NCI-H526 treated with DMSO at 0.1 percent for 48 hours (cell line): ENCODE measurements at regions not wholly inside any gene's neighbourhood (a gene's known extent, or its start where the extent isn't known, plus 50 kb on each side); places are given as distances from the start of the nearest gene placed in this dataset.

ENCODE experiments used
- DNase-seq: peaks from one replicate; lab custom pipeline; 2025; lab: John Stamatoyannopoulos, UW

- DNase-seq, result no peak
Observed at GRCh38 chr1:57799490-57800115, 375.7 kb upstream of the DAB1 start.

GRCh38 chr1:57798543-57798942 lies 374.7 kb upstream of the DAB1 start:
- DNase-seq, result no peak

GRCh38 chr1:57797084-57797483 lies 373.2 kb upstream of the DAB1 start:
- no peak for DNase-seq

- no peak for DNase-seq
Observed at GRCh38 chr1:57796616-57797015, 372.8 kb upstream of the DAB1 start.

GRCh38 chr1:57795886-57796285 lies 372.0 kb upstream of the DAB1 start:
- DNase-seq, result no peak

GRCh38 chr1:57794078-57794477 lies 370.2 kb upstream of the DAB1 start:
- DNase-seq, result no peak

- no peak for DNase-seq
Observed at GRCh38 chr1:57791497-57791896, 367.6 kb upstream of the DAB1 start.

GRCh38 chr1:57789936-57790335 lies 366.1 kb upstream of the DAB1 start:
- no peak for DNase-seq

- no peak for DNase-seq
Observed at GRCh38 chr1:57788313-57788712, 364.5 kb upstream of the DAB1 start.

- no peak for DNase-seq
Observed at GRCh38 chr1:57784356-57784755, 360.5 kb upstream of the DAB1 start.

- no peak for DNase-seq
Observed at GRCh38 chr1:57782357-57782756, 358.5 kb upstream of the DAB1 start.

GRCh38 chr1:57772580-57773195 lies 348.8 kb upstream of the DAB1 start:
- DNase-seq, result no peak

GRCh38 chr1:57770772-57771171 lies 346.9 kb upstream of the DAB1 start:
- DNase-seq, result no peak

GRCh38 chr1:57770236-57770635 lies 346.4 kb upstream of the DAB1 start:
- DNase-seq, result no peak

- DNase-seq, result no peak
Observed at GRCh38 chr1:57761628-57762027, 337.8 kb upstream of the DAB1 start.

GRCh38 chr1:57752843-57753242 lies 329.0 kb upstream of the DAB1 start:
- no peak for DNase-seq

GRCh38 chr1:57748719-57749118 lies 324.9 kb upstream of the DAB1 start:
- DNase-seq, result no peak

GRCh38 chr1:57747818-57748217 lies 324.0 kb upstream of the DAB1 start:
- DNase-seq, result no peak

GRCh38 chr1:57741521-57741920 lies 317.7 kb upstream of the DAB1 start:
- DNase-seq, result peak; percentile 58

GRCh38 chr1:57736940-57737339 lies 313.1 kb upstream of the DAB1 start:
- no peak for DNase-seq

GRCh38 chr1:57729181-57729580 lies 305.3 kb upstream of the DAB1 start:
- DNase-seq, result no peak

- DNase-seq, result no peak
Observed at GRCh38 chr1:57727121-57727520, 303.3 kb upstream of the DAB1 start.

GRCh38 chr1:57725318-57725717 lies 301.5 kb upstream of the DAB1 start:
- DNase-seq, result no peak

GRCh38 chr1:57724535-57724934 lies 300.7 kb upstream of the DAB1 start:
- no peak for DNase-seq
